UCSD-AML1 (cell line): ENCODE measurements at regions not wholly inside any gene's neighbourhood (a gene's known extent, or its start where the extent isn't known, plus 50 kb on each side); places are given as distances from the start of the nearest gene placed in this dataset.
A peak's percentile ranks its signal among the peaks of the same experiment; 100 is the strongest.
"Not testable (repeated sequence)": the region's sequence is repeated elsewhere in the genome, so short reads cannot be mapped to it uniquely, and the experiment has no call there.

Experiments used
- DNase-seq: peaks from one replicate; lab custom pipeline; 2025; ENCODE audit not compliant: unreplicated experiment; lab: John Stamatoyannopoulos, UW

GRCh38 chrX:123788193-123788592, 55.3 kb upstream of the THOC2 start:
- DNase-seq, result not testable (repeated sequence)

- no peak for DNase-seq
These were observed 55.9 kb upstream of the THOC2 start for GRCh38 chrX:123788744-123789143.

- no peak for DNase-seq
These were observed 62.1 kb upstream of the XIAP start for GRCh38 chrX:123797543-123798447.

GRCh38 chrX:123798706-123799430, 61.0 kb upstream of the XIAP start:
- DNase-seq, result not testable (repeated sequence)

GRCh38 chrX:123801901-123802300, 58.0 kb upstream of the XIAP start:
- no peak for DNase-seq

- DNase-seq, result peak; percentile 15
These were observed 56.4 kb upstream of the XIAP start for GRCh38 chrX:123803331-123803983.

- not testable (repeated sequence) for DNase-seq
These were observed 55.9 kb upstream of the XIAP start for GRCh38 chrX:123803984-123804365.

GRCh38 chrX:123807835-123808416, 51.9 kb upstream of the XIAP start:
- no peak for DNase-seq

GRCh38 chrX:123809854-123810375, 49.9 kb upstream of the XIAP start:
- no peak for DNase-seq
